ENCODE measurements at regions not wholly inside any gene's neighbourhood (a gene's known extent, or its start where the extent isn't known, plus 50 kb on each side); places are given as distances from the start of the nearest gene placed in this dataset.

- no peak for TF ChIP-seq BCL11A (IDR thresholded peaks at IDR 0.05; ENCODE audit: low read depth, low read length)
- TF ChIP-seq POU2F2 (IDR thresholded peaks at IDR 0.05; ENCODE audit: borderline replicate concordance, low read depth, low read length): no peak; the same call in 2 of the 3 replicates
- TF ChIP-seq TCF12 (IDR thresholded peaks at IDR 0.05; ENCODE audit: low read depth, low read length): peak; percentile 85
- TF ChIP-seq SRF (IDR thresholded peaks at IDR 0.05; ENCODE audit: low read depth in 2 of 2, low read length in 2 of 2): no peak
- 0 out of 2 replicates have a peak, but pooled peaks have one; percentile 36 for TF ChIP-seq RUNX3 (IDR thresholded peaks at IDR 0.05; ENCODE audit: low read length)
- TF ChIP-seq E4F1 (IDR thresholded peaks at IDR 0.05; ENCODE audit: borderline replicate concordance, partially characterized antibody): no peak
- peak; percentile 8; the same call in 1 of the 2 replicates for TF ChIP-seq NFIC (IDR thresholded peaks at IDR 0.05; ENCODE audit: low read depth, low read length)
- no peak for TF ChIP-seq IRF5 (IDR thresholded peaks at IDR 0.05; ENCODE audit: borderline replicate concordance)
- TF ChIP-seq BRCA1 (IDR thresholded peaks at IDR 0.05; ENCODE audit: low read depth, low read length): no peak
- 0 out of 2 replicates have a peak, but pooled peaks have one; percentile 14 for TF ChIP-seq ZBED1 (IDR thresholded peaks at IDR 0.05; ENCODE audit: borderline replicate concordance)
- TF ChIP-seq MXI1 (IDR thresholded peaks at IDR 0.05; ENCODE audit: low read depth, low read length): no peak
- TF ChIP-seq NFYA (IDR thresholded peaks at IDR 0.05; ENCODE audit: borderline replicate concordance, low read depth, low read length): no peak
- no peak for TF ChIP-seq HDAC6 (IDR thresholded peaks at IDR 0.05; ENCODE audit: unreplicated experiment)
- TF ChIP-seq MLLT1 (IDR thresholded peaks at IDR 0.05): no peak
- no peak for TF ChIP-seq MEF2A (IDR thresholded peaks at IDR 0.05; ENCODE audit: insufficient read depth, low read depth, low read length)
- no peak for TF ChIP-seq CHD2 (IDR thresholded peaks at IDR 0.05; ENCODE audit: borderline replicate concordance, low read depth, low read length)
- no peak for TF ChIP-seq SUPT20H (IDR thresholded peaks at IDR 0.05; ENCODE audit: borderline replicate concordance, control insufficient read depth, low read depth, low read length)
- TF ChIP-seq RAD21 (IDR thresholded peaks at IDR 0.05; ENCODE audit: insufficient read depth, low read depth, low read length): peak; percentile 96
- TF ChIP-seq ASH2L (IDR thresholded peaks at IDR 0.05; ENCODE audit: borderline replicate concordance, low read depth): no peak
- no peak for TF ChIP-seq SPI1 (IDR thresholded peaks at IDR 0.05; ENCODE audit: borderline replicate concordance, insufficient read depth, low read depth, low read length)
- no peak for TF ChIP-seq SMAD5 (IDR thresholded peaks at IDR 0.05; ENCODE audit: low read depth)
- TF ChIP-seq POLR2AphosphoS5 (IDR thresholded peaks at IDR 0.05; ENCODE audit: low read length): no peak
- TF ChIP-seq POLR2AphosphoS2 (IDR thresholded peaks at IDR 0.05; ENCODE audit: low read depth, low read length): no peak
- TF ChIP-seq SMC3 (IDR thresholded peaks at IDR 0.05; ENCODE audit: borderline replicate concordance, low read length): peak; percentile 95
- TF ChIP-seq BMI1 (IDR thresholded peaks at IDR 0.05; ENCODE audit: borderline replicate concordance): no peak
- TF ChIP-seq CEBPB (IDR thresholded peaks at IDR 0.05; ENCODE audit: borderline replicate concordance in 1 of 2, low read depth in 2 of 2, low read length in 2 of 2): no peak
Measured at GRCh38 chr12:25386831-25387731, 136.4 kb upstream of the KRAS start (continued).
